ENCODE measurements at regions not wholly inside any gene's neighbourhood (a gene's known extent, or its start where the extent isn't known, plus 50 kb on each side); places are given as distances from the start of the nearest gene placed in this dataset.
A peak's percentile ranks its signal among the peaks of the same experiment; 100 is the strongest.

DNA sequence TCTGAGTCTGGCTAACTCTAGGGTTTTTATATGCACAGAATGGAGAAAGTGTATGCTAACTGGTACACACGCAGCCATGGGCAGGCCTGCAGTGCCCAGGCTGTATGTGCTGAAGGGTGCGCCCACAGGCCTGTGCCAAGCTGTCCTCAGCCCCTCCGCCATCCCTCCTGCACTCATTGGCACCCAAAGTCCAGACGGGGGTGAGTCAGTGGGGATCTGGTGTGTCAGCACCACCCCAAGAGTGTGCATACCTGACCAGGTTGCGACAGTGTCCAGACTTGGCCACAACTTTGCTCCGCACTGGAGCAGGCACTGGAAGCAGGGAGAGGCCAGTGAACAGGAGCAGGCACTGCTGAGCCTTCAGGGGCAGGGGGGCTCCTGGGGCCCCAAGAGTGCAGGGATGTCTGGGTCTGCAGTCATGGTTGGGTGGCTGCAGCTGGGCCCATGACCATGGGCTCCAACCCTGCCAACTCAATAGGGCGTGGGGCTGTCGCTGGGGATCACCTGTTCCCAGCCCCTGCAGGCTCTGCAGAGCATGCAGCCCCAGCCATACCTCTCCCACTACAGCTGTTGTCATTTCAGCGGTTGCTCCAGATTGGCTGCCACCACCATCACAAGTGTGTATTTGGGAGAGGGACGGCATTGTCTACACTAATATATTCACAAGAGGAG is 717.8 kb downstream of the EPHA7 start:
- no peaks in the 10 kb centered on the region for H3K36me3 ChIP-seq (ENCODE audit: control insufficient read depth, insufficient read depth, low read length)
- no peaks in the 10 kb centered on the region for H3K27me3 ChIP-seq (ENCODE audit: control insufficient read depth, insufficient read depth, low read length)
- DNase-seq (ENCODE audit: low read depth in 2 of 2), result no peak
- no peak overlapping the region for H3K4me3 ChIP-seq (replicated peaks in 1 of 4; ENCODE audit: control extremely low read depth in 1 of 4, insufficient read depth in 1 of 4, low read depth in 3 of 4, low read length in 4 of 4)
- H3K79me2 ChIP-seq (ENCODE audit: control insufficient read depth, insufficient read depth, low read length), result no peaks in the 10 kb centered on the region
- no peak overlapping the region for H3K4me2 ChIP-seq (ENCODE audit: extremely low read depth, insufficient read depth, low read length)
- H3K4me1 ChIP-seq (ENCODE audit: control insufficient read depth, extremely low read depth, insufficient read depth, low read length), result no peaks in the 10 kb centered on the region
- no peak overlapping the region for H2AFZ ChIP-seq (ENCODE audit: low read length)
- no peaks in the 10 kb centered on the region for H4K20me1 ChIP-seq (ENCODE audit: control insufficient read depth, extremely low read depth, insufficient read depth, low read length)
- no peak overlapping the region for H3K27ac ChIP-seq (ENCODE audit: insufficient read depth, low read length)
- H3K9me3 ChIP-seq (ENCODE audit: control insufficient read depth, insufficient read depth, low read depth, low read length), result no peaks in the 10 kb centered on the region
- TF ChIP-seq EZH2 (IDR thresholded peaks at IDR 0.05; ENCODE audit: low read length, missing control alignments), result no peak
- TF ChIP-seq, protein P1, sequence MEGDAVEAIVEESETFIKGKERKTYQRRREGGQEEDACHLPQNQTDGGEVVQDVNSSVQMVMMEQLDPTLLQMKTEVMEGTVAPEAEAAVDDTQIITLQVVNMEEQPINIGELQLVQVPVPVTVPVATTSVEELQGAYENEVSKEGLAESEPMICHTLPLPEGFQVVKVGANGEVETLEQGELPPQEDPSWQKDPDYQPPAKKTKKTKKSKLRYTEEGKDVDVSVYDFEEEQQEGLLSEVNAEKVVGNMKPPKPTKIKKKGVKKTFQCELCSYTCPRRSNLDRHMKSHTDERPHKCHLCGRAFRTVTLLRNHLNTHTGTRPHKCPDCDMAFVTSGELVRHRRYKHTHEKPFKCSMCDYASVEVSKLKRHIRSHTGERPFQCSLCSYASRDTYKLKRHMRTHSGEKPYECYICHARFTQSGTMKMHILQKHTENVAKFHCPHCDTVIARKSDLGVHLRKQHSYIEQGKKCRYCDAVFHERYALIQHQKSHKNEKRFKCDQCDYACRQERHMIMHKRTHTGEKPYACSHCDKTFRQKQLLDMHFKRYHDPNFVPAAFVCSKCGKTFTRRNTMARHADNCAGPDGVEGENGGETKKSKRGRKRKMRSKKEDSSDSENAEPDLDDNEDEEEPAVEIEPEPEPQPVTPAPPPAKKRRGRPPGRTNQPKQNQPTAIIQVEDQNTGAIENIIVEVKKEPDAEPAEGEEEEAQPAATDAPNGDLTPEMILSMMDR (conservative IDR thresholded peaks at IDR 0.05 in 1 of 2, IDR thresholded peaks at IDR 0.05 in 1 of 2; ENCODE audit: low read depth in 1 of 2, low read length in 2 of 2), result no peak
- no peak overlapping the region for H3K9ac ChIP-seq (ENCODE audit: insufficient read depth, low read length)

DNA sequence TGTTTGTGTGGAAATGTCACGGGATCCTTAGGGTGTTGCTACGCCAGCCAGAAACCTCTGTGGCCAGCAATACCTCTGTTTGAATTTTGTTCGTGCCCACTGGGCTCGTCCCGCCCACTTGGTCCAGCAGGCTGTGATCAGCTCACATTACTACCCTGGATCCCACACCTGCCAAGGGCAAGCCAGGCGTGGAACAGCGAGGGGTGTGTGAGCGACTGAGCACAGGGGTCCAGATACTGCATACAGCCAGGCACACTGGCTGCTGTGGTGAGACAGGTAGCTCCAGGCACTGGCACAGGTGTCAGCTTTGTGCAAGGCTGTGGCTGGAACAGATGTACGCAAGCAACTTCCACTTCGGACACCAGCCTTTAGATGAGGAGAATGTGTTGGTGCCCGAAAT is 718.9 kb downstream of the EPHA7 start:
- Histone ChIP-seq H3K27me3 (ENCODE audit: control insufficient read depth, insufficient read depth, low read length) (no peaks in the 10 kb centered on the region), H3K9ac (ENCODE audit: insufficient read depth, low read length) (no peak overlapping the region), H3K4me3 (replicated peaks in 1 of 4; ENCODE audit: control extremely low read depth in 1 of 4, insufficient read depth in 1 of 4, low read depth in 3 of 4, low read length in 4 of 4) (no peak overlapping the region), H3K9me3 (ENCODE audit: control insufficient read depth, insufficient read depth, low read depth, low read length) (no peaks in the 10 kb centered on the region), H3K4me1 (ENCODE audit: control insufficient read depth, extremely low read depth, insufficient read depth, low read length) (no peaks in the 10 kb centered on the region), H3K4me2 (ENCODE audit: extremely low read depth, insufficient read depth, low read length) (no peak overlapping the region), H3K27ac (ENCODE audit: insufficient read depth, low read length) (no peak overlapping the region), H3K36me3 (ENCODE audit: control insufficient read depth, insufficient read depth, low read length) (no peaks in the 10 kb centered on the region), H3K79me2 (ENCODE audit: control insufficient read depth, insufficient read depth, low read length) (no peaks in the 10 kb centered on the region), H4K20me1 (ENCODE audit: control insufficient read depth, extremely low read depth, insufficient read depth, low read length) (no peaks in the 10 kb centered on the region), H2AFZ (ENCODE audit: low read length) (no peak overlapping the region)
- DNase-seq (ENCODE audit: low read depth in 2 of 2), result no peak
- no peak for TF ChIP-seq EZH2 (IDR thresholded peaks at IDR 0.05; ENCODE audit: low read length, missing control alignments)
- TF ChIP-seq, protein P1 (conservative IDR thresholded peaks at IDR 0.05 in 1 of 2, IDR thresholded peaks at IDR 0.05 in 1 of 2; ENCODE audit: low read depth in 1 of 2, low read length in 2 of 2), result no peak

DNA sequence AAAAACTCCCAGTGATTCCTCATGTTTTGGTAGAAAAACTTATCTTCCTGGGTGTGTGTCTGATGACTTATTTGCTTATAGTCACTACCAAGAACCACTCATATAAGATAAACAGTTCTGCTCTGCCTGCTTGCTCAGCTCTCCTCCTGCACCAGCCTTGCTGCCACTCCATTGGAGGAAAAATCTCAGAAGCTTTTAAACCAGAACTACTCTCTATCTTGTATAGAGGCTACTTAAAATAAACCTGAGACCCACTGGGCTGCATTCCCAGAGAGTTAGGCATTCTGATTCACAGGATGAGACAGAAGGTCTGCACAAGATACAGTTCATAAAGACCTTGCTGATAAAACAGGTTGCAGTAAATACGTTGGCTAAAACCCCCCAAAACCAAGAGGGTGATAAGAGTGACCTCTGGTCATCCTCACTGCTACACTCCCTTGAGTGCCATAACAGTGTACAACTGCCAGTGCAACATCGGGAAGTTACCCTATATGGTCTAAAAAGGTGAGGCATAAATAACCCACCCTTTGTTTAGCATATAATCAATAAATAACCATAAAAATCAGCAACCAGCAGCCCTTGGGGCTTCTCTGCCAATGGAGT is 728.3 kb downstream of the EPHA7 start:
- no peaks in the 10 kb centered on the region for H3K36me3 ChIP-seq (ENCODE audit: control insufficient read depth, insufficient read depth, low read length)
- H3K9me3 ChIP-seq (ENCODE audit: control insufficient read depth, insufficient read depth, low read depth, low read length), result no peaks in the 10 kb centered on the region
- TF ChIP-seq, protein P1 (conservative IDR thresholded peaks at IDR 0.05 in 1 of 2, IDR thresholded peaks at IDR 0.05 in 1 of 2; ENCODE audit: low read depth in 1 of 2, low read length in 2 of 2), result no peak
- TF ChIP-seq EZH2 (IDR thresholded peaks at IDR 0.05; ENCODE audit: low read length, missing control alignments), result no peak
- H3K4me1 ChIP-seq (ENCODE audit: control insufficient read depth, extremely low read depth, insufficient read depth, low read length), result no peaks in the 10 kb centered on the region
- H3K4me2 ChIP-seq (ENCODE audit: extremely low read depth, insufficient read depth, low read length), result no peak overlapping the region
- H2AFZ ChIP-seq (ENCODE audit: low read length), result no peak overlapping the region
- DNase-seq (ENCODE audit: low read depth in 2 of 2), result peak; percentile 56 to 77
- no peaks in the 10 kb centered on the region for H3K79me2 ChIP-seq (ENCODE audit: control insufficient read depth, insufficient read depth, low read length)
- no peak overlapping the region for H3K27ac ChIP-seq (ENCODE audit: insufficient read depth, low read length)
- H3K9ac ChIP-seq (ENCODE audit: insufficient read depth, low read length), result no peak overlapping the region
- no peaks in the 10 kb centered on the region for H3K27me3 ChIP-seq (ENCODE audit: control insufficient read depth, insufficient read depth, low read length)
- H4K20me1 ChIP-seq (ENCODE audit: control insufficient read depth, extremely low read depth, insufficient read depth, low read length), result no peaks in the 10 kb centered on the region
- no peak overlapping the region for H3K4me3 ChIP-seq (replicated peaks in 1 of 4; ENCODE audit: control extremely low read depth in 1 of 4, insufficient read depth in 1 of 4, low read depth in 3 of 4, low read length in 4 of 4)

All from fibroblast of lung (primary cell).